ENCODE measurements at regions not wholly inside any gene's neighbourhood (a gene's known extent, or its start where the extent isn't known, plus 50 kb on each side); places are given as distances from the start of the nearest gene placed in this dataset.

DNA sequence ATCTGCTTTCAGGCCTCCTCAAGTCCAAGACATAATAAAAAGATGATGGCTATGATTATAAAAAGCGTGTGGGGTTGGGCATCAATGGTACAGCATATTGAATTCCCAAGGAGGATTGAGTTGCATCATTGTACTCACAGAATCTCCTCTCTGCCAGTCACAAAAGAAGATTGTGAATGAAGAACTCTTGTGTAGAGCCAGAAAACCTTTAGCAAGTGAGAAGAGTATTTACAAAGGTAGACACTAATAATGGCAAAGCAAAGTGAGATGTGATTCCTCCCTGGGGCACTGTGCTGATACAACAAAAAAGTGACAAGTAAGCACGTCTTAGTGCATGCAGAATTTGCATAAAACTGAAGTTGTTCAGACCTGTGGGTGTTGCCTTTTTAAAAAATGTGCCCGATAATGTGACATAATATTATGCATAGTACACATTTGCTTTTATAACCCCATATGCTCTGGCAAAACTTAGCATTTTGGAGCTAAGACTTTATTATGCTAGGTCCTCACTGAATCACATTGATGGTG is 291.2 kb upstream of the TBC1D5 start:
- intact Hi-C loops (cut with DNase I) = no loop called here
- DNase-seq (ENCODE audit: missing footprints) (no peak), ATAC-seq (no peak)

DNA sequence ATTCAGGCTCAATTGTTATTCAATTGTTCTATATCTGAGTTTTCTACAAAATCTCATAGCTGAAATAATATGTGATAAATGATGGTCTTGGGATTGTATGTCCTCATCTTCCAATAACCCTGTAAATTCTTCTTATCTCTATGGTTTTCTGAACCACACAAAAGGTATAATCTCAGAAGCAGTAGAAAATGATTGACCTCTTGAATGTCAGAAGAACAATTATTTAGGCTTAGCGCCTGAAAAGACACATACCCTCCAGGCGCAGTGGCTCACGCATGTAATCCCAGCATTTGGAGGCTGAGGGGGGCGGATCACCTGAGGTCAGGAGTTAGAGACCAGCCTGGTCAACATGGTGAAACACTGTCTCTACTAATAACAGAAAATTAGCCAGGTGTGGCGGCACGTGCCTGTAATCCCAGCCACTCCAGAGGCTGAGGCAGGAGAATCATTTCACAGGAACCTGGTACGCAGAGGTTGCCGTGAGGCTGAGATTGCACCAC is 288.0 kb upstream of the TBC1D5 start:
- DNase-seq (ENCODE audit: missing footprints) (no peak), ATAC-seq (no peak)
- intact Hi-C loops (cut with DNase I) = no loop called here

DNA sequence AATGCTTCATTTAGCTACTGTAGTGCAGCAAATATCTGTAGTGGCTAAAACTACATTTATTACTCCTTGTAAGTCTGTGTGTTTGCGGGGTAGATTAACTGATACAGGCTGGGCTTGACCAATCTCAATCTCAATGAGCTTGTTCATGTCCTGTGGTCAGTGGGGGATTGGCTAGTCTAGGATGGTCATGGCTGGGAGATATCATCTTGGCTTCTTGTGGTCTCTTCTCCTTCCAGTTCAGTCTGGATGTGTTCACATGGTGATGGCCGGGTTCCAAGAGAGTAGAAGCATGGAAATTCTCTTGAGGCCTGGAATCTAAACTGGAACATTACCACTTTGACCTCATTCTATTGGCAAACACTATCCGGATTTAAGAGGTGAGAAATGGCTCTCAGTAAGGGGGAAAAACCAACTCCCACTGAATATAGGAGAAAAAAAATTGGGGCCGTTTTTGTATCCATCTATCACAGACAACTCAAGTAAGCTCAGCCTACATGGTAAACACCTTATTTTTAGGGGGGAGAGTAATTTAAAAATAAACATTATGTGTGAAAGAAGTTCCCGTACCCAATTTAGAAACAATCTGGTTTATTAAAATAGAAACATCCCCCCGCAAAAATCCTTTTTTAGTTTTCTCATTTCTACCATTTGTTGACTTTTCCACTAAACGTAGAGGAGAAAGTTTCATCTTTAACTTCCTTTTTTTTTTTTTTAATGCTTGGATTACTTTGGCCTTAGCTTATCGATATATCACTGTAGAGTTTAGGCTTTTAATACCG is 284.9 kb upstream of the TBC1D5 start:
- ATAC-seq = peak; percentile 91
- intact Hi-C loops (cut with DNase I) = no loop called here
- DNase-seq (ENCODE audit: missing footprints) = no peak

DNA sequence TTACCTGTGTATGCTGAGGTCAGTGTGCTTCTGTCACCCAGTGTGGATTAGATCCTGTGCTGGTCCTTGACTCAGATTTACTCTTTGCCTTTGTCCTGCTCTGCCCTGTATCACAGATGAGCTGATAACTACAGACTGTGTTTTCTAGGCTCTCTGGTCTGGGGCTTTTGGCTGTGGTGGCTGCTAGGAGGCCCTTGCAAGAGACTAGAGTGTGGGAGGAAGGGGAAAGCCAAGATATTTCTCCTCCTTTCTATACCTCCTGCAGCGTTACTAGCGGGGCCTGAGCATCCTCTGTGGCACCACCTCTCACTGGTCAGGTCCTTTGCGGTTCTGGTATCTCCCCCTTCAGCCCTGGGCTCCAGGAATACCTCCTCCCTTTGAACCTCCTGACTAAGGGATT is 282.3 kb upstream of the TBC1D5 start:
- DNase-seq (ENCODE audit: missing footprints) (no peak), ATAC-seq (no peak)
- intact Hi-C loops (cut with DNase I) = no loop called here

DNA sequence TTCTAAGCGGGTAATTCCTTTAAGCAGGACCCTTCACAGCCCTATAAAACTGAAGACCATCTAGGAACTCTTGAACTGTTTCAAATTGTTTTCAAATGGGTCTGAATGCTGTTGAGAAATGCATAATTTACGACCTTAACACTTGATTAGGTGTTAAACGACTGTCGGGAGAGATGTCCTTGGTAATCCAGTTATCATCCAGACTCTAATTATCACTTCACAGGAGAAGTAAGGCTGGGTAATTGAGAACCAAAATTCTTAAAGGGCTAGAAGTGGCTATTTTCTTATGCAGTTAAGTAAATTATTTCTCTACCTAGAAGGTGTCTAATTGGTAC is 276.7 kb upstream of the TBC1D5 start:
- intact Hi-C loops (cut with DNase I) = no loop called here

DNA sequence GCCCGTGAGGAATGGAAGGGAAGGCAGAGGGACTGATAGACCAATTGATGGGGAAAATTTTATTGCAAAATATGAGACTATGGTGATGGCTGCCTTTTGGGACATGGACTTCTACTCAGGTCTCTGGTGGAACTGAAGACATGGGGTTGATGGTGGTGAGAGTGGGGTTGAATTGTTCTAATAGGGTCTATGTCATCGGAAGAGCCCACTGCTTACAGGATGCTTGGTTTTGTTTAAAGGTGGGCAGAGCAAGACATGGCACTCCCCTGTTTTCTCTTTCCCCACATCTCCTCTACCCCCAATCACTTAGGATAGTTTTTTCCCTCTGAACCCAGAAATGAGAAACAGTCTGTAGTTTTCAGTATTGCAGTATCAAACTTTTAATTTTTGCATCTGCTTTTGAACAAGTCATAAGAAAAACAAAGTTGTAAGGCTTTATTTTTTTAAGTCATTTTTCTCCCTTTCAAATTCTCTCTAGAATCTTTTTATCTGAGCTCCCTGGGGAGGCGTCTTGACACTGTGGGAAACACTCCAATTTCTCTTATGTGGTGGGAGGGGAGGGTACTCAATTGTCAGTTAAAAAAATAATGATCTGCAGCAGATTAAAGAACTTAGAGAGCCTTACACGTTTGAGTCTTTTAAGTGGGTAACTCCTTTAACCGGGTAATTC is 276.2 kb upstream of the TBC1D5 start:
- DNase-seq (ENCODE audit: missing footprints) (no peak), ATAC-seq (no peak)
- intact Hi-C loops (cut with DNase I) = no loop called here

More for the DNA sequence above, 276.7 kb upstream of the TBC1D5 start:
- ATAC-seq (no peak), DNase-seq (ENCODE audit: missing footprints) (no peak)

DNA sequence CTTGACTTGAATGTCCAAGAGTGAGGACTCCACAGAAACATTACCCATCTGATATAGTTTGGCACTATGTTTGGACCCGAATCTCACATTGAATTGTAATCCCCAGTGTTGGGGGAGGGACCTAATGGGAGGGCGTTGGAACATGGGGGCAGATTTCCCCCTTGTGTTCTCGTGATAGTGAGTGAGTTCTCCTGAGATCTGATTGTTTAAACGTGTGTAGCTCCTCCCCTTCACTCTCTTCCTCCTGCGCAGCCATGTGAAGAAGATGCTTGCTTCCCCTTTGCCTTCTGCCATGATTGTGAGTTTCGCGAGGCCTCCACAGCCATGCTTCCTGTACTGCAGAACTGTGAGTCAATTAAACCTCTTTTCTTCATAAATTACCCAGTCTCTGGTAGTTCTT is 273.9 kb upstream of the TBC1D5 start:
- intact Hi-C loops (cut with DNase I) = no loop called here
- ATAC-seq (no peak), DNase-seq (ENCODE audit: missing footprints) (no peak)

DNA sequence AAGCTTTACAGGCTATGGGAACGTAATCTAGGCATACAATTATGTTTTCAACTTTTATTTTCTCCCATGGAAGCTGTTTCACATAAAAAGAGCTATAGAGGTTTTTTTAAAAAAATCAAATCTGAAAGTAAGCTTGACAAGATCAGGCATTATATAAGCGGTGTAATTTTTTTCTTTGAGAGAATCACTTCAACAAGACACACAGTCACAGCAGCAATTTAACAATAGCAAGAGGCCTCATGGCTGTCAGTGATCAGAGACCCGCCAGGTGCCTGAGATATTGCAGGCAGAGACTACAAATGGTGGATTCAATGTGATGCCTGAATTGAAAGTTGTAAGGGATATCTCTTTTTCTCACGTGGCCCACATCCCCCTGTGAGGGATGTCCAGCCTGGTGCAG is 270.5 kb upstream of the TBC1D5 start:
- no peak for ATAC-seq

DNA sequence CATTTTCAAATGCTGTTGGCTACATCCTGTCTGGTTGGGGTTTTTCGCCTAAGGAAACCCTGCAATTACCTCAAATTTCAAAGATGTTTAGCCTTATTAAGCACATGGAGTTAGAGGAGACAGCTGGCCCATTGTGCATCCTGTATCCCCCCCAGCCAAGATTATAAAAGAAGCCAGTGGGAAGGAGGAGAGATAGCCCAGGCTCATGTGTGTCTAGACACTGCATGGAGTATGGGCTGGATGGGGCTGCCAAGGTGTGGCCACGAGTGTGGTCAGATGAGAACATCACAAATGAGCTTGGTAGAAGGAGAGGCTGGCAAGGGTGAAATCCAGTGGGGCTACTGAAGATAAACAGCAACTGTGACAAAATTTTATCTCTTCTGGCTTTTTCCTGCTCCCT is 270.0 kb upstream of the TBC1D5 start:
- intact Hi-C loops (cut with DNase I) = no loop called here
- no peak for DNase-seq (ENCODE audit: missing footprints)
- ATAC-seq = no peak

More for the DNA sequence above, 270.5 kb upstream of the TBC1D5 start:
- no peak for DNase-seq (ENCODE audit: missing footprints)
- intact Hi-C loops (cut with DNase I) = no loop called here

DNA sequence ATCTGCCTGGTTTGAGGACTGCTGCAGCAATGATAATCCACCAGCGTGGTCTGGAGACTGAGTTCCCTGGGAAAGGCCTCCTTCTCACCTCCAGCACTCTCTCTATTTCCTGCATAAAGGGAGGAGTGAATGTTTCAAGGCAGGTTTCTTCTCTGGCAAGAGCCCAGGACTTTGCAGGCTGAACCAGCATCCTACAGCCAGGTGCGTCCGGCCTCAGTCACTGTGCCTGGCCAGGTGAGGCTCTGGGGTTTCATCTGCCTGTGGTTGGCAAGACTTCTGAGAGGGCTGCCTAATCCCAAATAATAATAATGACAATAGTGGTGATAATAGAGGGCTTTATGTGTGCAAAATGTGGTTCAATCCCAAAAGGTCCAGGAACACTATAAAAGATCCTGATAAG is 269.0 kb upstream of the TBC1D5 start:
- DNase-seq (ENCODE audit: missing footprints) (no peak), ATAC-seq (no peak)
- intact Hi-C loops (cut with DNase I) = no loop called here

DNA sequence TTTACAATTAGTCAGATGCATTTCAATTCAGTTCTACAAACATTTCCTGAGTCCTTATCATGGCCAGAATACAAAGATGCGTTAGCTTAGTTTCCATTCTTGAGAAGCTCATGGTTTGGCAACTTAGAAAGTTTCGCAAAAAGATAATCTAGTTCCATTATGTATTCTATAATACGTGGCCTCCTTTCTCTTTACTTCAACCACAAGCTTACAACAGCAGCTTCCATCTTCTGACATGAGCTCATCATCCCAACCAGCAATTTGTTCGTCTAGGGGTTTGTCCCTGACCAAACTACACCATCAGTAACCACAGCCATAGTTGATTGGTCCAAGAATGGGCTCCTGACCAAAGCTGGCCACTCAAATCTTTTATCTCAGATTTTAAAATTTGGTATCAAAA is 267.6 kb upstream of the TBC1D5 start:
- no peak for ATAC-seq
- intact Hi-C loops (cut with DNase I) = no loop called here
- DNase-seq (ENCODE audit: missing footprints) = no peak

DNA sequence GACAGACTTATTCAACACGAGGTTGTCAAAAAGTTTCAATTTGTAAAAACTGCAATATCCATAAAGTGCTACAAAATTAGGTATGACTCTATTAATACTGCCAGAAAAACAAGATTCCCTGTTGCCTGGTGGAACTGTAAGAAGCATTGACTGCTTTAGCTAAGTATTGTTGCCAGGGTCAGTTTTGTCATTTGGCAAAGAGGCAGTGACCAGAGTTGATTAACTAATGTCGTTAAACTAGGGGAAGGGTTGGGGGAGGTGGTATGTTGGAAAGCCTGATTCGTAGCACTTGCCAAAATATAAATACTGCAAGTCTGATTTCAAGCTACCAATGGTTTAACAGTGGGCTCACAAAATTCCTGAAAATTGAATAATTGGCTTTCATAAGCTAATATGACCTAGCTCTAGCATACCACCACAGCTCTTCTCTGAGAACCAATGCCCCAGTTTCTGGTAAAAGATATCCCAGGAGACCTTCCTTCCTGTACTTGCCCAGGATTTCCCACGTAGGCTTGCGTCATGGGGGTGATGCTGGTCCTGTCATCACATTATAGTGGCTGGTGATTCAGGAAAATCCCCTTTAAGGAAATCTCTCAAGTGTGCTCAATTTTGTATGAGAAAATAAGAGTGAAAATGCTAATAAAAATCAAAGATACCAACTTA is 266.4 kb upstream of the TBC1D5 start:
- DNase-seq (ENCODE audit: missing footprints) (no peak), ATAC-seq (peak; percentile 84)
- intact Hi-C loops (cut with DNase I) = no loop called here

DNA sequence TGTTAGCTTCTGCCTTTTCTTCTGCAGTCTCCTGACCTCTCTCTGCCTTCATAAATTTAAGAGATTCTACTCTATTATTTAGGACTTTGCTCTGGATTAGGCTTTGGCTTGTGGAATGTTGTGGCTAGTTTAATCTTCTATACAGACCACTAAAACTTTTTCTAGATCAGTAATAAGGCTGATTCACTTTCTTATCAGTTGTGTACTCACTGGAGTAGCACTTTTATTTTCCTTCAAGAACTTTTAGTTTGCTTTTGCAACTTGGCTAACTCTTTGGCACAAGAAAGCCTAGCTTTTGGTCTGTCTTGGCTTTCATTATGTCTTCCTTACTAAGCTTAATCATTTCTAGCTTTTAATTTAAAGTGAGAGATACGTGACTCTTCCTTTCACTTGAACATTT is 265.5 kb upstream of the TBC1D5 start:
- ATAC-seq (peak; percentile 36), DNase-seq (ENCODE audit: missing footprints) (no peak)
- intact Hi-C loops (cut with DNase I) = no loop called here

DNA sequence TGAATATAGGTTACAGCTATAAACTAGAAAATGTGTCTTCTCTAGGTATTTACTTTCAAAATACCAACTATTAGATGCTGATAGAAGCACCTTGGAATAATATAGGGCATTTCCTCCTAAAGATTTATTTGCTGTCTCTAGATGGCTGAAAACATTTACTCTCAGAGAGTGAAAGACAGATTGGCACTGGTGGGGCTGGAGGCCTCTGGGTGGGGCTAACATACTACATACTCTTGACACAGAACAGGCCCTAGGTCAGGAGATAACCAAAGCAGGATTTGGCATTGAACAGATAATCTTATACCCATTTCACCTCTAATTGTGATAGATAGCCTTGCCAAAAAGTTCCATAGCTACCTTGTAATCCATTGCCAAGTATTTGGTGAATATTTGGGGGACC is 253.3 kb upstream of the TBC1D5 start:
- no peak for DNase-seq (ENCODE audit: missing footprints)

DNA sequence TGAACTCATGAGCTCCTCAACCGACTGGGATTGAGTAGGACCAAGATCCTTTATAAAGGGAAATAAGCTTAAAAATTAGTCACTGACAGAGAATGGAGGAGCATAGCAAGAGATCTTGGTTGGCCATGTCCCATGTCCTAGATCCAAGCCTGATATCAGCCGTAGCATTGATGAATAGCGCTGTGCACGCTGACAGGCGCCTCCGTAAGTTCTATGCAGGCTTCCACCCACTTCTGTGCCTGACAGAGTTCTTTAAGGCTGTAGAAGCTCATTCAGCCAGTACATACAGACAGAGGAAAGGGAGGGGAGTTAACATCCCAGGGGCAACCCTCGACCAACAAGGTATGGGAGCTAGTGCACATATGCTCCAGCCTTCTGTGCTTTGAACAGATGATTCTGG is 251.7 kb upstream of the TBC1D5 start:
- DNase-seq (ENCODE audit: missing footprints) (no peak), ATAC-seq (no peak)
- intact Hi-C loops (cut with DNase I) = no loop called here

More for the DNA sequence above, 253.3 kb upstream of the TBC1D5 start:
- ATAC-seq = no peak
- intact Hi-C loops (cut with DNase I) = no loop called here

DNA sequence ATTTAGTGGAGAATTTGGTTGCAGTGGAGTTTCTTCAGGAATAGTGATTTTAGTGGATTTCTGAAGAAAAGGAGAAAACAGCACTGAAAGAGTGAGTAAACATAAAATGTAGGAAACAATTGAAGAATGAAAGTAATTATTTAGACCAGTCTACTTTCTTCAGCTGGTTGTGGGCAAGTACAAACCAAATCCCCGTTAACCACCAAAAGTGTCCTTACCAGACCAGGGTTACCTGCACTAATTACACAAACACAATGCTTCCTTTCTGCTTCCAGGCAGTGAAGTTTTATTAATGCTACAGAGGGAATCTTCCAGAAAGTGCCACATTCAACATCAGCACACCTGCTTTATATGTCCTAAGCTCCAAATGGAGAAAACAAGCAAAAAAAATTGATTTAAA is 248.0 kb upstream of the TBC1D5 start:
- intact Hi-C loops (cut with DNase I) = no loop called here
- DNase-seq (ENCODE audit: missing footprints) (no peak), ATAC-seq (no peak)

DNA sequence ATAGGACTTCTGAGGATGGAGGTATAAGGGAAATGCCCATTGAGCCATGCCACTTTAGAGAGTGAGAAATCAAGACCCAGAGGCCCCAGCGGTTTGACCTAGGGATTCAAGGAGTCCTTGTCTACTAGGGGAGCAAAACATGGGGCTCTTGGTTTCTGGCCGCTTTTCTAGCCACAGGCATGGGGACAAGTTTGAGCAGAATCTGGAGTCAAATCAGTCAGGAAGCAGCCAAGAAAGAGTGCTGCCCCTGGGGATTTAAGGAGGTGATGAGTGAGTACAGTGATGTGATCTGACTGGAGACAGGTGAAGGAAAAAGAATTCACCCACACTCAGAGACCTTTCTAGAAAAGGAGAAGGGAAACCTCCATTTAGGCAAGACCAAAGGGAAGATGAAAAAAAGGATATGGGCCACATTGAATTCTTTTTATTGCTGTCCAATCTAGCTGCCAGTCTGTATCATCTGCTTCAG is 244.0 kb upstream of the TBC1D5 start:
- DNase-seq (ENCODE audit: missing footprints) = no peak
- no peak for ATAC-seq
- intact Hi-C loops (cut with DNase I) = no loop called here

DNA sequence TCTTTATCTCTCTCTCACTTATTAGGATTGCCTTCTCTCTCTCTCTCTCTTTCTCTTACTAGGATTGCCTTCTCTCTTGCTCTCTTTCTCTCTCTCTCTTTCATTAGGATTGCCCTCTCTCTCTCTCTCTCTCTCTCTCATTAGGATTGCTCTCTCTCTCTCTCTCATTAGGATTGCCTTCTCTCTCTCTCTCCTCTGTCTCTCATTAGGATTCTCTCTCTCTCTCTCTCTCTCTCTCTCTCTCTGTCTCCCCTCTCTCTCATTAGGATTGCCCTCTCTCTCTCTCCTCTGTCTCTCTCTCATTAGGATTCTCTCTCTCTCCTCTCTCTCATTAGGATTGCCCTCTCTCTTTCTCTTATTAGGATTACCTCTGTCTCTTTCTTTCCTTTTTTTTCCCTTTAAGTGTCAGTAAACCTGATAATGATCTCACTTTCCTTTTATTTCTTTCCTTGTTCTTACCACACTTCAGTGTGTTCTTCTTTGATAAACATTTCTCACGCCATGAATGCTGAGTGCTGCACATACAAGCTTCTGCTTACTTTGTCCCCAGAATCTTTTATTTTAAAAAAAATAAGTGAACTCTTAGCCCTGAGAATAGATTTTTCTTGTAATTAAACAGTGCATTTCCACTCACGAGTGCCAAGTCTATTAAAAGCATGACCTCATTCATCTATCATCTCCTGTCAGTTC is 243.4 kb upstream of the TBC1D5 start:
- DNase-seq (ENCODE audit: missing footprints) (no peak), ATAC-seq (no peak)

DNA sequence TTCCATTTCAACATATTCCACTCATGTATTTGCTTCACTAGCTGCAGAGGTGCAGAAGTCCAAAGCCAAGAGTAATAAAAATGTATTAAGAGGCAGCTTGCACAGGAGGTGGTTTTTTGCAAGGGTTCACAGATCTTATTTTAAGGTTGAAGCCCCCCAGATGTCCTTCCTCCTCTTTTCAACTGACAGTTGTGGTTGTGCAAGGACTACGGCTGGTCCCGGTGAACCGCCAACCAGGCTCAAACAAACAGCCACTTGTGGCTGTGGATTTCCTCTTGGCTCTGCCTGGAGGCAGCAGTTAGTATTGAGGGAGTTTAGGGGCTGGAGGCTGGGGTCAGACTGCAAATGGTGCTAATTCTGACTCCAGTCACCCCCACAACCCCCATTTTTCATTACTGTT is 240.7 kb upstream of the TBC1D5 start:
- intact Hi-C loops (cut with DNase I) = no loop called here
- DNase-seq (ENCODE audit: missing footprints) (no peak), ATAC-seq (no peak)

More for the DNA sequence above, 243.4 kb upstream of the TBC1D5 start:
- intact Hi-C loops (cut with DNase I) = no loop called here
